ENCODE measurements at regions not wholly inside any gene's neighbourhood (a gene's known extent, or its start where the extent isn't known, plus 50 kb on each side); places are given as distances from the start of the nearest gene placed in this dataset.

- TF ChIP-seq CTCF (IDR thresholded peaks at IDR 0.05; ENCODE audit: borderline replicate concordance, extremely low read depth, low read length, poor library complexity, severe bottlenecking): no peak
- TF ChIP-seq EZH2 (IDR thresholded peaks at IDR 0.05; ENCODE audit: borderline replicate concordance, low read depth, low read length, severe bottlenecking): no peak
Measured at GRCh38 chr14:101072070-101072469, 168.5 kb upstream of the RTL1 start.
